GM19238 (cell line): ENCODE measurements at regions not wholly inside any gene's neighbourhood (a gene's known extent, or its start where the extent isn't known, plus 50 kb on each side); places are given as distances from the start of the nearest gene placed in this dataset.

ENCODE experiments used
- DNase-seq: peaks from one replicate; pipeline ENCODE4 v3.0.0; 2011; ENCODE audit warnings: low spot score; ENCODE audit not compliant: insufficient read length

- no peak for DNase-seq
Observed at GRCh38 chr20:52921340-52921739, 50.8 kb upstream of the TSHZ2 start.

GRCh38 chr20:52918311-52918710 is 53.8 kb upstream of the TSHZ2 start:
- no peak for DNase-seq

GRCh38 chr20:52915564-52915963 is 56.6 kb upstream of the TSHZ2 start:
- no peak for DNase-seq

GRCh38 chr20:52914870-52915269 is 57.3 kb upstream of the TSHZ2 start:
- no peak for DNase-seq

- no peak for DNase-seq
Observed at GRCh38 chr20:52913650-52914387, 58.3 kb upstream of the TSHZ2 start.

GRCh38 chr20:52905241-52905994 is 66.7 kb upstream of the TSHZ2 start:
- DNase-seq, result no peak

GRCh38 chr20:52904837-52905236 is 67.3 kb upstream of the TSHZ2 start:
- DNase-seq, result no peak

GRCh38 chr20:52899041-52899608 is 73.0 kb upstream of the TSHZ2 start:
- DNase-seq, result no peak

GRCh38 chr20:52896348-52896747 is 75.8 kb upstream of the TSHZ2 start:
- DNase-seq, result no peak

- DNase-seq, result no peak
Observed at GRCh38 chr20:52895701-52896100, 76.5 kb upstream of the TSHZ2 start.

GRCh38 chr20:52895235-52895634 is 76.9 kb upstream of the TSHZ2 start:
- DNase-seq, result no peak

GRCh38 chr20:52893498-52893897 is 78.7 kb upstream of the TSHZ2 start:
- no peak for DNase-seq

- no peak for DNase-seq
Observed at GRCh38 chr20:52892023-52892422, 80.1 kb upstream of the TSHZ2 start.

GRCh38 chr20:52890130-52890529 is 82.0 kb upstream of the TSHZ2 start:
- DNase-seq, result no peak

GRCh38 chr20:52889225-52889624 is 82.9 kb upstream of the TSHZ2 start:
- no peak for DNase-seq

- no peak for DNase-seq
Observed at GRCh38 chr20:52888096-52888495, 84.1 kb upstream of the TSHZ2 start.

- DNase-seq, result no peak
Observed at GRCh38 chr20:52880997-52881396, 91.2 kb upstream of the TSHZ2 start.

GRCh38 chr20:52880259-52880658 is 91.9 kb upstream of the TSHZ2 start:
- DNase-seq, result no peak

GRCh38 chr20:52874241-52874640 is 97.9 kb upstream of the TSHZ2 start:
- DNase-seq, result no peak

- DNase-seq, result no peak
Observed at GRCh38 chr20:52869698-52870501, 102.3 kb upstream of the TSHZ2 start.

- no peak for DNase-seq
Observed at GRCh38 chr20:52869276-52869675, 102.9 kb upstream of the TSHZ2 start.

- no peak for DNase-seq
Observed at GRCh38 chr20:52867305-52867704, 104.9 kb upstream of the TSHZ2 start.
